ENCODE measurements at regions not wholly inside any gene's neighbourhood (a gene's known extent, or its start where the extent isn't known, plus 50 kb on each side); places are given as distances from the start of the nearest gene placed in this dataset.

DNA sequence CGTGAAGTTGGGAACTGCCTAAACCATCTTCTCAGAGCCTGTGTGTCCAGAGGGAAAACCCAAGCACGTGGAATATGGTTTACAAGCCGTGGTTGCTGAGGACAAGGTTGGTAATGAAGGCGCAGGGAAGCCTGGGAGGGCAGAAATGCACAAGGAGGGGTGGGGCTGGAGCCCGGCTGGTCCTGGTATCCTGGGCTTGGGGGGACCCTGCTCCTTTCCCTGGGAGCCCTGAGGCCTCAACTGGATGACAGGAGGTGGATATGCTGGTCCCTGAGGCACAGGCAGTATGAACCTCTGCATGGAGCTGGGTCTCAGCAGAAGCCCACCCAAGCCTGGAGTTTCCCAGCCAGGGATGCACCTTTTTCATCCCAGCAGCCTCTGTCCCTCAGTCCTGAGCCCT, 80.3 kb upstream of the RET start:
- no peaks in the 10 kb centered on the region for H3K4me1 ChIP-seq (ENCODE audit: insufficient read depth, low read length)
- H3K4me1 Mint-ChIP-seq, result no peaks in the 10 kb centered on the region
- no peak overlapping the region for H3K27ac ChIP-seq (ENCODE audit: insufficient read length, low read depth, low read length)
- H3K79me2 ChIP-seq (ENCODE audit: insufficient read depth, low read length), result no peaks in the 10 kb centered on the region
- no peaks in the 10 kb centered on the region for H3K9me3 ChIP-seq (ENCODE audit: control insufficient read depth, low read depth, low read length)
- TF ChIP-seq, protein P1, sequence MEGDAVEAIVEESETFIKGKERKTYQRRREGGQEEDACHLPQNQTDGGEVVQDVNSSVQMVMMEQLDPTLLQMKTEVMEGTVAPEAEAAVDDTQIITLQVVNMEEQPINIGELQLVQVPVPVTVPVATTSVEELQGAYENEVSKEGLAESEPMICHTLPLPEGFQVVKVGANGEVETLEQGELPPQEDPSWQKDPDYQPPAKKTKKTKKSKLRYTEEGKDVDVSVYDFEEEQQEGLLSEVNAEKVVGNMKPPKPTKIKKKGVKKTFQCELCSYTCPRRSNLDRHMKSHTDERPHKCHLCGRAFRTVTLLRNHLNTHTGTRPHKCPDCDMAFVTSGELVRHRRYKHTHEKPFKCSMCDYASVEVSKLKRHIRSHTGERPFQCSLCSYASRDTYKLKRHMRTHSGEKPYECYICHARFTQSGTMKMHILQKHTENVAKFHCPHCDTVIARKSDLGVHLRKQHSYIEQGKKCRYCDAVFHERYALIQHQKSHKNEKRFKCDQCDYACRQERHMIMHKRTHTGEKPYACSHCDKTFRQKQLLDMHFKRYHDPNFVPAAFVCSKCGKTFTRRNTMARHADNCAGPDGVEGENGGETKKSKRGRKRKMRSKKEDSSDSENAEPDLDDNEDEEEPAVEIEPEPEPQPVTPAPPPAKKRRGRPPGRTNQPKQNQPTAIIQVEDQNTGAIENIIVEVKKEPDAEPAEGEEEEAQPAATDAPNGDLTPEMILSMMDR (conservative IDR thresholded peaks at IDR 0.05), result no peak
- H3K27me3 ChIP-seq (ENCODE audit: insufficient read depth, low read length), result no peaks in the 10 kb centered on the region
- H2BK12ac ChIP-seq (ENCODE audit: insufficient read length, low read depth, low read length), result no peak overlapping the region
- no peak overlapping the region for H2BK20ac ChIP-seq (ENCODE audit: low read depth, low read length, poor library complexity, severe bottlenecking)
- H3K18ac ChIP-seq (ENCODE audit: insufficient read length, low read depth, low read length), result no peak overlapping the region
- H3T11ph ChIP-seq (ENCODE audit: low read length), result no peak overlapping the region
- H3K23me2 ChIP-seq (ENCODE audit: insufficient read length, low read depth, low read length, poor library complexity, severe bottlenecking), result no peaks in the 10 kb centered on the region
- no peak overlapping the region for H3K56ac ChIP-seq (ENCODE audit: insufficient read length, low read depth, low read length)
- no peak for DNase-seq
- no peak overlapping the region for H2BK120ac ChIP-seq (ENCODE audit: low read depth, low read length, poor library complexity, severe bottlenecking)
- no peak overlapping the region for H4K8ac ChIP-seq (replicated peaks; ENCODE audit: insufficient read length, low read depth, low read length)
- no peak overlapping the region for H4K91ac ChIP-seq (ENCODE audit: insufficient read length, low read depth, low read length)
- H2BK15ac ChIP-seq (ENCODE audit: low read depth, low read length), result no peak overlapping the region
- H3K9ac ChIP-seq (ENCODE audit: extremely low read depth, insufficient read length, low read length), result no peak overlapping the region
- H3K36me3 Mint-ChIP-seq (ENCODE audit: insufficient read depth in 1 of 3, low read depth in 3 of 3), result no peaks in the 10 kb centered on the region
- H3K23ac ChIP-seq (ENCODE audit: insufficient read length, low read depth, low read length), result no peak overlapping the region
- H4K20me1 ChIP-seq (ENCODE audit: control insufficient read depth, insufficient read depth, insufficient read length), result no peaks in the 10 kb centered on the region
- no peak overlapping the region for H2AFZ ChIP-seq (ENCODE audit: low read length)
- no peak overlapping the region for H3K4me3 Mint-ChIP-seq
- no CpG with 5 or more reads among the region's 5 CpGs for WGBS (ENCODE audit: extremely low coverage, insufficient read length, low lambda C conversion rate)
- no peaks in the 10 kb centered on the region; a peak in 1 of 5 replicates for H3K9me3 Mint-ChIP-seq
- H3K27me3 Mint-ChIP-seq (ENCODE audit: low read depth), result no peaks in the 10 kb centered on the region; the same call in 1 of the 2 replicates
- H4K5ac ChIP-seq (ENCODE audit: insufficient read length, low read depth, low read length), result no peak overlapping the region
- no peak overlapping the region for H2BK5ac ChIP-seq (ENCODE audit: insufficient read length, low read length)
- H2AK5ac ChIP-seq (ENCODE audit: insufficient read length, low read length), result no peak overlapping the region
- no peaks in the 10 kb centered on the region for H3K79me1 ChIP-seq (ENCODE audit: insufficient read depth, low read depth, low read length, poor library complexity, severe bottlenecking)
- H3K14ac ChIP-seq (ENCODE audit: insufficient read depth, low read length), result no peak overlapping the region; the same call in 1 of the 2 replicates
- H3K4ac ChIP-seq (ENCODE audit: low read depth, low read length), result no peak overlapping the region
- H3K27ac Mint-ChIP-seq, result no peak overlapping the region
- no peak overlapping the region for H3K4me2 ChIP-seq (ENCODE audit: insufficient read depth, insufficient read length, low read length)

Data from H9 (cell line).